HG03108 (cell line): ENCODE measurements at regions not wholly inside any gene's neighbourhood (a gene's known extent, or its start where the extent isn't known, plus 50 kb on each side); places are given as distances from the start of the nearest gene placed in this dataset.

Experiments used
- ATAC-seq: cut with Tn5 transposase; IDR thresholded peaks from one replicate; pipeline ENCODE4 v1.9.1; 2021; ENCODE audit warnings: moderate library complexity; ENCODE audit not compliant: unreplicated experiment

GRCh38 chr6:98107801-98108200 lies 726.6 kb upstream of the POU3F2 start:
- no peak for ATAC-seq

GRCh38 chr6:98116455-98116854 lies 717.9 kb upstream of the POU3F2 start:
- no peak for ATAC-seq

- ATAC-seq, result no peak
Observed at GRCh38 chr6:98117068-98117467, 717.3 kb upstream of the POU3F2 start.

GRCh38 chr6:98118397-98119045 lies 715.9 kb upstream of the POU3F2 start:
- no peak for ATAC-seq

- ATAC-seq, result no peak
Observed at GRCh38 chr6:98124171-98124570, 710.2 kb upstream of the POU3F2 start.

GRCh38 chr6:98131290-98131990 lies 702.9 kb upstream of the POU3F2 start:
- no peak for ATAC-seq

GRCh38 chr6:98136333-98136732 lies 698.0 kb upstream of the POU3F2 start:
- ATAC-seq, result no peak

GRCh38 chr6:98137391-98137790 lies 697.0 kb upstream of the POU3F2 start:
- no peak for ATAC-seq

GRCh38 chr6:98142839-98143238 lies 691.5 kb upstream of the POU3F2 start:
- ATAC-seq, result no peak

- no peak for ATAC-seq
Observed at GRCh38 chr6:98146656-98147055, 687.7 kb upstream of the POU3F2 start.

- no peak for ATAC-seq
Observed at GRCh38 chr6:98156580-98156979, 677.8 kb upstream of the POU3F2 start.

- ATAC-seq, result no peak
Observed at GRCh38 chr6:98179606-98180005, 654.8 kb upstream of the POU3F2 start.

- no peak for ATAC-seq
Observed at GRCh38 chr6:98200084-98200483, 634.3 kb upstream of the POU3F2 start.

GRCh38 chr6:98203170-98203806 lies 631.1 kb upstream of the POU3F2 start:
- ATAC-seq, result no peak

GRCh38 chr6:98212468-98212867 lies 621.9 kb upstream of the POU3F2 start:
- ATAC-seq, result no peak

GRCh38 chr6:98215531-98215930 lies 618.8 kb upstream of the POU3F2 start:
- ATAC-seq, result no peak

GRCh38 chr6:98230250-98230649 lies 604.1 kb upstream of the POU3F2 start:
- no peak for ATAC-seq

GRCh38 chr6:98239057-98239456 lies 595.3 kb upstream of the POU3F2 start:
- ATAC-seq, result no peak

- no peak for ATAC-seq
Observed at GRCh38 chr6:98241630-98242029, 592.7 kb upstream of the POU3F2 start.

GRCh38 chr6:98254624-98255023 lies 579.8 kb upstream of the POU3F2 start:
- no peak for ATAC-seq

- no peak for ATAC-seq
Observed at GRCh38 chr6:98260382-98260781, 574.0 kb upstream of the POU3F2 start.

- no peak for ATAC-seq
Observed at GRCh38 chr6:98272060-98272459, 562.3 kb upstream of the POU3F2 start.
